Fibroblast of mammary gland (primary cell): ENCODE measurements at regions not wholly inside any gene's neighbourhood (a gene's known extent, or its start where the extent isn't known, plus 50 kb on each side); places are given as distances from the start of the nearest gene placed in this dataset.
A peak's percentile ranks its signal among the peaks of the same experiment; 100 is the strongest.
"Not testable (repeated sequence)": the region's sequence is repeated elsewhere in the genome, so short reads cannot be mapped to it uniquely, and the experiment has no call there.

ENCODE experiments used
- DNase-seq: peaks from one replicate; pipeline ENCODE4 v3.0.0-alpha.2; 2010; ENCODE audit warnings: low read depth
- H3K4me3 ChIP-seq: 2 replicates; pipeline ENCODE4 v1.5.1; 2011; ENCODE audit warnings: low read depth, mild to moderate bottlenecking, low read length, moderate library complexity; ENCODE audit not compliant: control insufficient read depth
- CTCF ChIP-seq: conservative IDR thresholded peaks from 2 replicates; pipeline ENCODE4 v1.5.1; 2011; ENCODE audit warnings: low read depth, low read length, inconsistent platforms; ENCODE audit not compliant: control insufficient read depth, insufficient read depth

- DNase-seq = no peak
- H3K4me3 ChIP-seq = no peak overlapping the region
- TF ChIP-seq CTCF = no peak
Measured at GRCh38 chr6:112903361-112903760, 556.2 kb downstream of the RFPL4B start.

- DNase-seq = peak; percentile 91
Measured at GRCh38 chr6:112906726-112907125, 559.6 kb downstream of the RFPL4B start.

GRCh38 chr6:112909781-112910180, 562.7 kb downstream of the RFPL4B start:
- no peak for TF ChIP-seq CTCF
- no peak overlapping the region for H3K4me3 ChIP-seq
- peak; percentile 7 for DNase-seq

More at GRCh38 chr6:112906726-112907125, 559.6 kb downstream of the RFPL4B start:
- no peak overlapping the region for H3K4me3 ChIP-seq
- no peak for TF ChIP-seq CTCF

GRCh38 chr6:112910256-112910655, 563.1 kb downstream of the RFPL4B start:
- peak; percentile 30 for DNase-seq
- no peak overlapping the region for H3K4me3 ChIP-seq

GRCh38 chr6:112911959-112912358, 564.8 kb downstream of the RFPL4B start:
- peak; percentile 70 for DNase-seq
- TF ChIP-seq CTCF = no peak
- H3K4me3 ChIP-seq = no peak overlapping the region

More at GRCh38 chr6:112910256-112910655, 563.1 kb downstream of the RFPL4B start:
- no peak for TF ChIP-seq CTCF

- H3K4me3 ChIP-seq = no peak overlapping the region
- DNase-seq = no peak
- TF ChIP-seq CTCF = no peak
Measured at GRCh38 chr6:112912416-112913101, 565.4 kb downstream of the RFPL4B start.

GRCh38 chr6:112919744-112920143, 572.6 kb downstream of the RFPL4B start:
- H3K4me3 ChIP-seq, DNase-seq: not testable (repeated sequence)
